Trophoblast cell (in vitro differentiated cells and primary cell): ENCODE measurements at regions not wholly inside any gene's neighbourhood (a gene's known extent, or its start where the extent isn't known, plus 50 kb on each side); places are given as distances from the start of the nearest gene placed in this dataset.
A peak's percentile ranks its signal among the peaks of the same experiment; 100 is the strongest.

ENCODE experiments used
- DNase-seq, 2 donors: peaks; one replicate each; pipeline ENCODE4 v3.0.0-alpha.2; 2016
- H2AFZ ChIP-seq: 2 replicates; pipeline ENCODE4 v1.6.1; 2013; ENCODE audit warnings: low read length, moderate library complexity, mild to moderate bottlenecking; ENCODE audit not compliant: insufficient read depth, poor library complexity
- H2AK5ac ChIP-seq: 2 replicates; pipeline ENCODE4 v1.6.1; 2013; ENCODE audit warnings: mild to moderate bottlenecking, low read length
- H2BK120ac ChIP-seq: 2 replicates; pipeline ENCODE4 v1.6.1; 2013; ENCODE audit warnings: low read length, mild to moderate bottlenecking, moderate library complexity; ENCODE audit not compliant: insufficient read depth, poor library complexity
- H2BK12ac ChIP-seq: 2 replicates; pipeline ENCODE4 v1.6.1; 2013; ENCODE audit warnings: mild to moderate bottlenecking, low read length, moderate library complexity
- H2BK5ac ChIP-seq: 2 replicates; pipeline ENCODE4 v1.6.1; 2013; ENCODE audit warnings: low read length, low read depth, moderate library complexity, mild to moderate bottlenecking; ENCODE audit not compliant: poor library complexity
- H3K14ac ChIP-seq: 2 replicates; pipeline ENCODE4 v1.6.1; 2013; ENCODE audit warnings: mild to moderate bottlenecking, low read length
- H3K18ac ChIP-seq: 2 replicates; pipeline ENCODE4 v1.6.1; 2013; ENCODE audit warnings: mild to moderate bottlenecking, low read length
- H3K23ac ChIP-seq: 2 replicates; pipeline ENCODE4 v1.6.1; 2013; ENCODE audit warnings: low read length
- H3K27ac ChIP-seq: 2 replicates; pipeline ENCODE4 v1.5.1; 2013; ENCODE audit warnings: low read depth, mild to moderate bottlenecking, inconsistent platforms, low read length, moderate library complexity
- H3K27me3 ChIP-seq: 2 replicates; pipeline ENCODE4 v1.6.1; 2013; ENCODE audit warnings: inconsistent platforms, mild to moderate bottlenecking, low read length, moderate library complexity; ENCODE audit not compliant: insufficient read depth
- H3K36me3 ChIP-seq, 2 experiments: 1 replicate in 1 of 2; 2 replicates in 1 of 2; pipeline ENCODE4 v1.6.1; 2013; ENCODE audit warnings: low read length in 2 of 2, mild to moderate bottlenecking in 2 of 2, moderate library complexity in 1 of 2; ENCODE audit not compliant: insufficient read depth in 2 of 2, control insufficient read depth in 1 of 2
- H3K4ac ChIP-seq: 2 replicates; pipeline ENCODE4 v1.6.1; 2013; ENCODE audit warnings: low read depth, mild to moderate bottlenecking, low read length, moderate library complexity
- H3K4me1 ChIP-seq, 2 experiments: 1 replicate in 1 of 2; 2 replicates in 1 of 2; pipeline ENCODE4 v1.6.1; 2013; ENCODE audit warnings: low read length in 2 of 2, mild to moderate bottlenecking in 2 of 2, moderate library complexity in 1 of 2; ENCODE audit not compliant: insufficient read depth in 2 of 2, control insufficient read depth in 1 of 2
- H3K4me2 ChIP-seq: 2 replicates; pipeline ENCODE4 v1.6.1; 2013; ENCODE audit warnings: inconsistent platforms, mild to moderate bottlenecking, low read length, moderate library complexity
- H3K4me3 ChIP-seq: 2 replicates; pipeline ENCODE4 v1.5.1; 2013; ENCODE audit warnings: mild to moderate bottlenecking, low read depth, low read length, inconsistent platforms
- H3K79me1 ChIP-seq: one replicate; pipeline ENCODE4 v1.6.1; 2013; ENCODE audit warnings: low read length
- H3K79me2 ChIP-seq: 2 replicates; pipeline ENCODE4 v1.6.1; 2013; ENCODE audit warnings: low read length, mild to moderate bottlenecking; ENCODE audit not compliant: control insufficient read depth, insufficient read depth, poor library complexity
- H3K9ac ChIP-seq: 2 replicates; pipeline ENCODE4 v1.6.1; 2013; ENCODE audit warnings: mild to moderate bottlenecking, low read length
- H3K9me3 ChIP-seq: 2 replicates; pipeline ENCODE4 v1.6.1; 2013; ENCODE audit warnings: low read depth, mild to moderate bottlenecking, control low read depth, inconsistent platforms, low read length; ENCODE audit not compliant: insufficient read depth
- H4K12ac ChIP-seq: 2 replicates; pipeline ENCODE4 v1.6.1; 2013; ENCODE audit warnings: low read depth, mild to moderate bottlenecking, low read length, moderate library complexity
- H4K8ac ChIP-seq: 2 replicates; pipeline ENCODE4 v1.6.1; 2013; ENCODE audit warnings: low read depth, mild to moderate bottlenecking, low read length, moderate library complexity
- H4K91ac ChIP-seq: one replicate; pipeline ENCODE4 v1.6.1; 2013; ENCODE audit warnings: low read depth, mild to moderate bottlenecking, low read length, moderate library complexity
- WGBS: extraction: QIAGEN DNeasy Blood & Tissue Kit; methylation state at CpG from one replicate; pipeline ENCODE4 v1.1.7; 2013; ENCODE audit warnings: missing lambda C conversion rate; ENCODE audit not compliant: insufficient read length, insufficient coverage; ENCODE audit errors: extremely low coverage; 5-methylcytosine and 5-hydroxymethylcytosine counted together

- H2BK12ac ChIP-seq: no peak overlapping the region
- H3K79me2 ChIP-seq: no peaks in the 10 kb centered on the region
- H3K27ac ChIP-seq: no peak overlapping the region
- H3K36me3 ChIP-seq: no peaks in the 10 kb centered on the region
- H3K4ac ChIP-seq: no peak overlapping the region
- H2AFZ ChIP-seq: no peak overlapping the region
- H3K9ac ChIP-seq: no peak overlapping the region
- no peaks in the 10 kb centered on the region for H3K79me1 ChIP-seq
- H4K12ac ChIP-seq: no peak overlapping the region
- no peak overlapping the region for H3K4me3 ChIP-seq
- no peaks in the 10 kb centered on the region for H3K27me3 ChIP-seq
- no peak overlapping the region for H3K23ac ChIP-seq
- no peak overlapping the region for H2BK5ac ChIP-seq
- H3K14ac ChIP-seq: no peak overlapping the region
- H3K4me2 ChIP-seq: no peak overlapping the region
- no peak overlapping the region for H2AK5ac ChIP-seq
- no peak overlapping the region for H3K18ac ChIP-seq
- H4K8ac ChIP-seq: no peak overlapping the region
- no peaks in the 10 kb centered on the region for H3K9me3 ChIP-seq
- H2BK120ac ChIP-seq: no peak overlapping the region
- H4K91ac ChIP-seq: no peak overlapping the region
- H3K4me1 ChIP-seq: peaks cover 17 to 28% of the 10 kb centered on the region in 2 experiments
- no CpG with 5 or more reads among the region's 3 CpGs for WGBS
- no peak for DNase-seq
These were observed 171.0 kb upstream of the NECTIN1 start for GRCh38 chr11:119899997-119900396.

- Histone ChIP-seq H3K9me3 (peaks cover 2% of the 10 kb centered on the region), H3K23ac (no peak overlapping the region), H3K79me2 (no peaks in the 10 kb centered on the region), H3K4me1 (peaks cover 13 to 14% of the 10 kb centered on the region in 2 experiments), H2BK12ac (no peak overlapping the region), H2BK5ac (no peak overlapping the region), H3K27me3 (no peaks in the 10 kb centered on the region), H2BK120ac (no peak overlapping the region), H3K79me1 (no peaks in the 10 kb centered on the region), H2AK5ac (no peak overlapping the region), H3K18ac (no peak overlapping the region), H3K4me3 (no peak overlapping the region), H3K14ac (no peak overlapping the region), H4K8ac (no peak overlapping the region), H4K12ac (no peak overlapping the region), H3K9ac (no peak overlapping the region), H3K27ac (no peak overlapping the region), H3K4me2 (no peak overlapping the region), H2AFZ (no peak overlapping the region), H3K4ac (no peak overlapping the region), H3K36me3 (no peaks in the 10 kb centered on the region), H4K91ac (no peak overlapping the region)
- peak; percentile 29 to 61 for DNase-seq
- WGBS: no CpG with 5 or more reads among the region's 6 CpGs
These were observed 168.6 kb upstream of the NECTIN1 start for GRCh38 chr11:119897576-119897975.

GRCh38 chr11:119897046-119897440 is 168.0 kb upstream of the NECTIN1 start:
- Histone ChIP-seq H3K4me3 (no peak overlapping the region), H2AFZ (no peak overlapping the region), H3K79me1 (no peaks in the 10 kb centered on the region), H3K9me3 (peaks cover 2% of the 10 kb centered on the region), H4K8ac (no peak overlapping the region), H3K27ac (no peak overlapping the region), H3K36me3 (no peaks in the 10 kb centered on the region), H3K4me1 (peaks cover 12 to 14% of the 10 kb centered on the region in 2 experiments), H2BK5ac (no peak overlapping the region), H4K91ac (no peak overlapping the region), H2BK120ac (no peak overlapping the region), H3K23ac (no peak overlapping the region), H3K4ac (no peak overlapping the region), H3K4me2 (no peak overlapping the region), H4K12ac (no peak overlapping the region), H3K9ac (no peak overlapping the region), H2AK5ac (no peak overlapping the region), H3K79me2 (no peaks in the 10 kb centered on the region), H2BK12ac (no peak overlapping the region), H3K18ac (no peak overlapping the region), H3K27me3 (no peaks in the 10 kb centered on the region), H3K14ac (no peak overlapping the region)
- no CpG with 5 or more reads among the region's 2 CpGs for WGBS
- DNase-seq: peak; percentile 67 to 82

- Histone ChIP-seq H3K9ac (no peak overlapping the region), H3K4me2 (no peak overlapping the region), H3K4me1 (peaks cover 9% of the 10 kb centered on the region in 2 experiments), H3K23ac (no peak overlapping the region), H4K91ac (no peak overlapping the region), H2BK120ac (no peak overlapping the region), H4K12ac (no peak overlapping the region), H3K9me3 (peaks cover 2% of the 10 kb centered on the region), H3K14ac (no peak overlapping the region), H2BK5ac (no peak overlapping the region), H3K79me1 (no peaks in the 10 kb centered on the region), H3K27ac (no peak overlapping the region), H3K4me3 (no peak overlapping the region), H3K18ac (no peak overlapping the region), H3K79me2 (no peaks in the 10 kb centered on the region), H4K8ac (no peak overlapping the region), H3K4ac (no peak overlapping the region), H2AFZ (no peak overlapping the region), H2BK12ac (no peak overlapping the region), H3K36me3 (no peaks in the 10 kb centered on the region), H3K27me3 (no peaks in the 10 kb centered on the region), H2AK5ac (no peak overlapping the region)
- WGBS: no CpG with 5 or more reads among the region's 8 CpGs
- peak; percentile 39 to 66 for DNase-seq
These were observed 167.5 kb upstream of the NECTIN1 start for GRCh38 chr11:119896387-119897045.
